Mesodermal cell (in vitro differentiated cells): ENCODE measurements at regions not wholly inside any gene's neighbourhood (a gene's known extent, or its start where the extent isn't known, plus 50 kb on each side); places are given as distances from the start of the nearest gene placed in this dataset.
A peak's percentile ranks its signal among the peaks of the same experiment; 100 is the strongest.
"Not testable (repeated sequence)": the region's sequence is repeated elsewhere in the genome, so short reads cannot be mapped to it uniquely, and the experiment has no call there.

Experiments
- H3K27ac ChIP-seq: 2 replicates; pipeline ENCODE4 v1.7.0; 2013; ENCODE audit warnings: mild to moderate bottlenecking, low read depth, low read length, moderate library complexity; ENCODE audit not compliant: severe bottlenecking
- H3K36me3 ChIP-seq: 2 replicates; pipeline ENCODE4 v1.7.1; 2013; ENCODE audit warnings: mild to moderate bottlenecking, low read length, moderate library complexity; ENCODE audit not compliant: control insufficient read depth, insufficient read depth
- H3K4me1 ChIP-seq: one replicate; pipeline ENCODE4 v1.7.1; 2013; ENCODE audit warnings: mild to moderate bottlenecking, low read length; ENCODE audit not compliant: insufficient read depth, control insufficient read depth, poor library complexity, severe bottlenecking
- H3K4me3 ChIP-seq: 2 replicates; pipeline ENCODE4 v1.7.0; 2013; ENCODE audit warnings: low read length, control low read depth, mild to moderate bottlenecking; ENCODE audit not compliant: insufficient read depth, poor library complexity, severe bottlenecking; ENCODE audit errors: extremely low read depth
- H3K9me3 ChIP-seq: 2 replicates; pipeline ENCODE4 v1.7.1; 2013; ENCODE audit warnings: mild to moderate bottlenecking, low read length, moderate library complexity; ENCODE audit not compliant: control insufficient read depth
- WGBS, 2 experiments: methylation state at CpG; one replicate each; pipeline ENCODE4 v1.1.5; 2013; ENCODE audit warnings: missing lambda C conversion rate in 2 of 2; ENCODE audit not compliant: insufficient coverage in 2 of 2; 5-methylcytosine and 5-hydroxymethylcytosine counted together

DNA sequence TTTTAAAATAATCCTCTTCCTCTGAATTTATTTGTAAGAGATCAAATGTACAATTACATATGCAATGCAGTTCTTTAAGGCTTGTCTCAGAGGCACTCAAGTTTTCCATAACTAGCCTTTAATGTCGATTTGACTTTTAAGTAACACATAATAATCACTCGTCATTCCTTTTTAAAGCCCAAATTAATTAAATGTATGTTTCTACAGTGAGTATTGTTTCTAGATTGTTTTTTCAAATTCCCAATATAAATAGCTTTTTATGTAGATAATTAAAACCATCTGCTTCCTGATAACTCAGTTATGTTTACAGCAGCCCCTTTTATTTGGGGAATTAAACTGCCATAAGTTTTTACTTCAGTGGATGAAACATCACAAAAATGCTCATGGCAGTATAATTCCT, 185.1 kb downstream of the ETNK1 start:
- Histone ChIP-seq H3K27ac (no peak overlapping the region), H3K36me3 (no peaks in the 10 kb centered on the region), H3K4me1 (no peaks in the 10 kb centered on the region), H3K4me3 (no peak overlapping the region), H3K9me3 (no peaks in the 10 kb centered on the region)
- WGBS, 2 experiments = no CpG with 5 or more reads among the region's 2 CpGs

DNA sequence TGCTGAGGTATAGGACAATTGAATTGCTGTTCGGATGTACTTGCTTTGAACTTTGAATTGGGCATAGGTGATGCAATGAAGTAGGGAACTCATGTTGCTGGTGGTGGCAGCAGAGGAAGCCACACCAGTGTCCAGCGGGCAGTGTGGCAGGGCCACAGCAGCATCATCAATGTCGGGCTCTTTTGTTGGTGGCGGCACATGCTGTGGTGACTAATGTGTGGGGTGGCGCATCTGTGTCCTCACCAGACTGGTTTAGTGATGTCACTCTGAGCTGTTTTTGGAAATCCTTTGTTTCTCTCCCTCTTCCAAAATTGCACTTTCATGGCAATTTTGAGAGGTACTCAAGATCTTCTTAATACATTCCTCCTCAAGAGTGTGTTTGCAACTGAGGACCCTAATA, 187.6 kb downstream of the ETNK1 start:
- WGBS, 2 experiments = 98 to 100% methylated on average over 1 to 5 of the region's 5 CpGs
- Histone ChIP-seq H3K36me3 (no peaks in the 10 kb centered on the region), H3K27ac (no peak overlapping the region), H3K9me3 (no peaks in the 10 kb centered on the region), H3K4me1 (no peaks in the 10 kb centered on the region), H3K4me3 (no peak overlapping the region)

DNA sequence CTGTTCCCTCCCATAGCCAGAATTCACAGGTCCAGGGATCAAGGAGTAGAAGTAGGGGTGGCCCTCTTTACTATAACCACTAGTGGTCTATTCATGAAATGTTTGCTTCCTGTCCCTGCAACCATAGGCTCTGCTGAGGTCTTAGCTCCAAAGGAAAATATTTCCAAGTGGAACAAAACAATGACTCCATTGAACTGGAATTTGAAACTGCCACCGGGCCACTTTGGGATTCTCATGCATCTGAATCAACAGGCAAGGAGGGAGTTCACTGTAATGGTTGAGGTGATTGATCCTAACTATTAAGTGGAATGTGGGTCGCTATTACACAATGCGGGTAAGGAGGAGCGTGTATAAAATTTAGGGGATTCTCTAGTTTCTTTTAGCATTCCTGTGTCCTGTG, 197.0 kb downstream of the ETNK1 start:
- H3K27ac ChIP-seq = peak overlapping the region; percentile 53
- no peaks in the 10 kb centered on the region for H3K36me3 ChIP-seq
- H3K4me3 ChIP-seq = no peak overlapping the region
- H3K4me1 ChIP-seq = no peaks in the 10 kb centered on the region
- H3K9me3 ChIP-seq = peaks cover 5% of the 10 kb centered on the region
- WGBS, 2 experiments = 89 to 96% methylated on average over 3 to 4 of the region's 4 CpGs

DNA sequence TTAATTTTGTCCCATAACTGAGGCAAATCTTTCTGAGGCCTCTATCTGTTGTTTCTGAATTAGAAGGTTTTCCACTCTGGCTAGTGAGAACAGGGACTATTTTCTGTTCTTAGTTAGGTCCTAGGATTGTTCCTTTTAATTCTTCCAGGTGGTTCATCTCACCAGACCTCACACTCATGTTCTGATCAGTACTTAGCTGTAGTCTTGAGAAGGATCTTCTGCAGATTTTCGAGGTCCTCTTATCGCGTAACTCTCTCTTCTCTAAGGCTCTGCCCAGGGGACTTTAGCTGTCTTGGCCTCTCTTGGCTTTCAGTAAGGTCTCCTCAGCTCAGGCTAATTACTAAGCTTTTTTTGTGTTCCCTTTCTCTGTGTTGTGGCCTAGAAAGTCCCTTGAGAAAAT, 201.1 kb downstream of the ETNK1 start:
- 94 to 95% methylated on average over 3 of the region's 3 CpGs for WGBS, 2 experiments
- Histone ChIP-seq H3K4me3 (no peak overlapping the region), H3K9me3 (peaks cover 14% of the 10 kb centered on the region), H3K4me1 (peaks cover under 1% of the 10 kb centered on the region), H3K36me3 (no peaks in the 10 kb centered on the region), H3K27ac (no peak overlapping the region)

GRCh38 chr12:22826446-22826981, 201.5 kb downstream of the ETNK1 start:
- not testable (repeated sequence) for H3K36me3 ChIP-seq, H3K4me1 ChIP-seq, H3K27ac ChIP-seq, H3K4me3 ChIP-seq
- 92% methylated on average over 2 of the region's 9 CpGs; no CpG with 5 or more reads in 1 of the 2 experiments for WGBS, 2 experiments
- peaks cover 13% of the 10 kb centered on the region for H3K9me3 ChIP-seq

GRCh38 chr12:22828066-22828465, 203.1 kb downstream of the ETNK1 start:
- Histone ChIP-seq H3K9me3 (peaks cover 9% of the 10 kb centered on the region), H3K4me1 (peaks cover 4% of the 10 kb centered on the region), H3K4me3 (no peak overlapping the region), H3K36me3 (no peaks in the 10 kb centered on the region), H3K27ac (no peak overlapping the region)
- WGBS, 2 experiments = no CpG with 5 or more reads among the region's 3 CpGs

GRCh38 chr12:22835431-22835830, 210.5 kb downstream of the ETNK1 start:
- Histone ChIP-seq H3K27ac (no peak overlapping the region), H3K9me3 (peaks cover 1% of the 10 kb centered on the region)
- 93 to 100% methylated on average over 3 of the region's 6 CpGs for WGBS, 2 experiments

GRCh38 chr12:22850185-22850584, 225.2 kb downstream of the ETNK1 start:
- WGBS, 2 experiments = 89 to 100% methylated on average over 6 to 8 of the region's 8 CpGs
- Histone ChIP-seq H3K4me1 (no peaks in the 10 kb centered on the region), H3K36me3 (no peaks in the 10 kb centered on the region), H3K27ac (no peak overlapping the region), H3K4me3 (no peak overlapping the region), H3K9me3 (no peaks in the 10 kb centered on the region)

More at GRCh38 chr12:22835431-22835830, 210.5 kb downstream of the ETNK1 start:
- H3K36me3 ChIP-seq = no peaks in the 10 kb centered on the region
- H3K4me1 ChIP-seq = peaks cover 4% of the 10 kb centered on the region
- no peak overlapping the region for H3K4me3 ChIP-seq

GRCh38 chr12:22851532-22851931, 226.6 kb downstream of the ETNK1 start:
- Histone ChIP-seq H3K27ac (no peak overlapping the region), H3K4me1 (no peaks in the 10 kb centered on the region), H3K4me3 (no peak overlapping the region), H3K9me3 (no peaks in the 10 kb centered on the region), H3K36me3 (no peaks in the 10 kb centered on the region)

DNA sequence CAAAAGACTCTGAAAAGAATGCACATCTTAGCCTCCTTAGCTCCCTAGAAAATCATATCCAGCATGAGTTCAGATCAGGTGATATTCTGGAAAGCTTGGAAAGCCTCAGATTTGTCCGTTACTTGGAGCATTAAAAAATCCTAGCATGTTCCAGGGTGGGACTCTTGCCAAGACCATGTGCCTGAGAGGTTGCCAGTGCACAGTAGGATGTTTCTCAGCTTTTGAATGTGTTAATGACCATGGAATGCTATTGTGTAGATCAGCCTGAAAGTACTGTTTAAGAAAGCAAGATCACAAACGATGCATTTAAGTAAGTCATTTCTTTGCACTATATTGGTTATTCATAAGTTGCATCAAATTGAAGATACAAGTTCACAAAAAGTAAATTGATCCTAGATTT, 230.5 kb downstream of the ETNK1 start:
- Histone ChIP-seq H3K4me3 (no peak overlapping the region), H3K4me1 (no peaks in the 10 kb centered on the region), H3K27ac (no peak overlapping the region), H3K9me3 (no peaks in the 10 kb centered on the region), H3K36me3 (no peaks in the 10 kb centered on the region)
- 62 to 63% methylated on average over 1 of the region's 2 CpGs for WGBS, 2 experiments

- H3K4me3 ChIP-seq = no peak overlapping the region
- H3K9me3 ChIP-seq = no peaks in the 10 kb centered on the region
- whole genome bisulfite sequencing, 2 experiments = no CpG with 5 or more reads among the region's 2 CpGs
- H3K36me3 ChIP-seq = no peaks in the 10 kb centered on the region
- H3K4me1 ChIP-seq = no peaks in the 10 kb centered on the region
- H3K27ac ChIP-seq = no peak overlapping the region
Measured at GRCh38 chr12:22856178-22856577, 231.2 kb downstream of the ETNK1 start.
